Endothelial cell of umbilical vein (primary cell): ENCODE measurements at regions not wholly inside any gene's neighbourhood (a gene's known extent, or its start where the extent isn't known, plus 50 kb on each side); places are given as distances from the start of the nearest gene placed in this dataset.

ENCODE experiments used
- BruUV-seq: library from RNA; stranded (reverse); fragments of 400-500 nt; replicated peaks from 2 replicates; lab custom pipeline; 2021; lab: Mats Ljungman, UMichigan
- CTCF ChIA-PET: fragments of 300-600, 350-600 bp; sonication (Branson Sonifier 250); formaldehyde crosslinking; loops from one replicate; lab custom pipeline; 2021; ENCODE audit warnings: antibody characterized with exemption, inconsistent platforms; lab: Charles Lee
- POLR2A ChIA-PET: fragments of 300-600, 350-600 bp; sonication (Branson Sonifier 250); formaldehyde crosslinking; loops from one replicate; lab custom pipeline; 2021; ENCODE audit warnings: antibody characterized with exemption, inconsistent platforms; lab: Charles Lee
- DNase-seq: peaks from one replicate; pipeline ENCODE4 v3.0.0-alpha.2; 2011; ENCODE audit warnings: low read depth, low spot score
- FAIRE-seq: peaks from 2 replicates; lab custom pipeline; 2011; peaks lifted over from hg19 to GRCh38; lab: Jason Lieb, UNC
- H2AFZ ChIP-seq: 2 replicates; pipeline ENCODE4 v1.6.0; 2012; ENCODE audit warnings: low read depth, low read length, control low read depth, inconsistent platforms
- H3K27ac ChIP-seq: 2 replicates; pipeline ENCODE4 v1.5.1; 2011; ENCODE audit warnings: low read depth, mild to moderate bottlenecking, control low read depth, low read length, moderate library complexity; ENCODE audit not compliant: insufficient read depth
- H3K27me3 ChIP-seq, 2 experiments: 2 replicates each; pipeline versions ENCODE4 v1.6.0 to v1.6.1; 2011; ENCODE audit warnings: low read length in 2 of 2, mixed read lengths in 1 of 2; ENCODE audit not compliant: control insufficient read depth in 2 of 2, insufficient read depth in 2 of 2
- H3K36me3 ChIP-seq, 2 experiments: 2 replicates in 1 of 2; 3 replicates in 1 of 2; pipeline ENCODE4 v1.5.1; 2011; ENCODE audit warnings: low read length in 2 of 2, mild to moderate bottlenecking in 1 of 2, moderate library complexity in 1 of 2; ENCODE audit not compliant: control insufficient read depth in 2 of 2, insufficient read depth in 2 of 2; ENCODE audit errors: extremely low read depth in 1 of 2
- H3K4me1 ChIP-seq: 3 replicates; pipeline ENCODE4 v1.5.1; 2011; ENCODE audit warnings: mild to moderate bottlenecking, low read length; ENCODE audit not compliant: control insufficient read depth, insufficient read depth; ENCODE audit errors: extremely low read depth
- H3K4me2 ChIP-seq: 2 replicates; pipeline ENCODE4 v1.6.1; 2011; ENCODE audit warnings: low read length, control low read depth, mixed read lengths; ENCODE audit not compliant: insufficient read depth
- H3K4me3 ChIP-seq, 3 experiments: fragments of 200-600 bp in 1 of 3; sonication (generic), shearing (Covaris generic) in 1 of 3; replicated peaks in 1 of 3; 2 replicates each; pipeline ENCODE4 v1.5.1; 2011 to 2016; ENCODE audit warnings: control low read depth in 3 of 3, low read length in 3 of 3, mild to moderate bottlenecking in 2 of 3, inconsistent platforms in 1 of 3, low read depth in 1 of 3, moderate library complexity in 1 of 3; ENCODE audit not compliant: insufficient read depth in 1 of 3
- H3K79me2 ChIP-seq: 2 replicates; pipeline ENCODE4 v1.6.0; 2012; ENCODE audit warnings: low read length, inconsistent platforms; ENCODE audit not compliant: control insufficient read depth, insufficient read depth
- H3K9ac ChIP-seq: replicated peaks from 2 replicates; pipeline ENCODE3; 2011; ENCODE audit warnings: low read length, control low read depth; ENCODE audit not compliant: insufficient read depth; ENCODE audit errors: extremely low read depth
- H3K9me1 ChIP-seq: replicated peaks from 3 replicates; pipeline ENCODE4 v1.6.0; 2011; ENCODE audit warnings: mild to moderate bottlenecking, low read length; ENCODE audit not compliant: control insufficient read depth, insufficient read depth; ENCODE audit errors: extremely low read depth
- H3K9me3 ChIP-seq: replicated peaks from 2 replicates; pipeline ENCODE4 v1.5.1; 2012; ENCODE audit warnings: low read length, inconsistent platforms; ENCODE audit not compliant: control insufficient read depth, insufficient read depth
- H4K20me1 ChIP-seq: replicated peaks from 2 replicates; pipeline ENCODE3; 2011; ENCODE audit warnings: mild to moderate bottlenecking, low read length; ENCODE audit not compliant: control insufficient read depth, insufficient read depth; ENCODE audit errors: extremely low read depth
- EZH2 ChIP-seq: IDR thresholded peaks from 2 replicates; pipeline ENCODE4 v1.6.1; 2012; ENCODE audit warnings: borderline replicate concordance, low read depth, mild to moderate bottlenecking, moderate library complexity, low read length, inconsistent platforms; ENCODE audit not compliant: severe bottlenecking
- FOS ChIP-seq: IDR thresholded peaks from 2 replicates; pipeline ENCODE4 v1.6.1; 2011; ENCODE audit warnings: mild to moderate bottlenecking, low read length, moderate library complexity, borderline replicate concordance; ENCODE audit not compliant: insufficient read depth
- GATA2 ChIP-seq: IDR thresholded peaks from 2 replicates; pipeline ENCODE4 v1.7.0; 2011; ENCODE audit warnings: low read depth, mild to moderate bottlenecking, moderate library complexity, mixed read lengths, low read length; ENCODE audit not compliant: insufficient read length, insufficient read depth
- JUN ChIP-seq: IDR thresholded peaks from 2 replicates; pipeline ENCODE4 v1.6.1; 2011; ENCODE audit warnings: borderline replicate concordance, low read depth; ENCODE audit not compliant: insufficient read length, insufficient read depth
- MAX ChIP-seq: IDR thresholded peaks from 2 replicates; pipeline ENCODE4 v1.6.1; 2011; ENCODE audit not compliant: insufficient read depth, insufficient read length
- MYC ChIP-seq: IDR thresholded peaks from one replicate; pipeline ENCODE4 v1.6.1; 2011; ENCODE audit warnings: mild to moderate bottlenecking, low read depth, low read length
- POLR2A ChIP-seq: IDR thresholded peaks from 2 replicates; pipeline ENCODE4 v1.6.1; 2012; ENCODE audit warnings: low read depth, mild to moderate bottlenecking, control low read depth, low read length
- POLR2AphosphoS5 ChIP-seq: IDR thresholded peaks from 2 replicates; pipeline ENCODE4 v1.6.1; 2012; ENCODE audit warnings: low read depth, mild to moderate bottlenecking, control low read depth, low read length, moderate library complexity; ENCODE audit not compliant: insufficient read depth
- dilution Hi-C: fragments of 300-500 bp; cut with MboI; formaldehyde crosslinking; loops from one replicate; pipeline ENCODE4 v1.15.0; 2019; ENCODE audit warnings: low sequenced_read_pairs; ENCODE audit not compliant: extremely low pct_ligation_motif_present
- intact Hi-C: fragments of 100-400 bp; cut with micrococcal nuclease; formaldehyde crosslinking; loops from one replicate; pipeline ENCODE4 v1.10.0; 2022
- TF ChIP-seq, protein P1 (sequence below), 2 donors: IDR thresholded peaks; 1 replicate in 1 of 2; 2 replicates in 1 of 2; pipeline ENCODE4 v1.5.1; 2011; ENCODE audit warnings: low read length in 2 of 2, mild to moderate bottlenecking in 2 of 2, moderate library complexity in 2 of 2, control low read depth in 1 of 2, inconsistent platforms in 1 of 2, low read depth in 1 of 2; ENCODE audit not compliant: insufficient read depth in 1 of 2; ENCODE audit errors: extremely low read depth in 1 of 2

GRCh38 chr16:72425571-72426341, 253.8 kb upstream of the PMFBP1 start:
- no peak for FAIRE-seq
- ChIA-PET POLR2A (no interaction called here), CTCF (no interaction called here)
- Histone ChIP-seq H3K27ac (no peak overlapping the region), H3K36me3 (no peaks in the 10 kb centered on the region), H3K27me3 (no peaks in the 10 kb centered on the region), H3K4me1 (no peaks in the 10 kb centered on the region), H3K4me3 (no peak overlapping the region), H3K79me2 (no peaks in the 10 kb centered on the region), H3K4me2 (no peak overlapping the region), H4K20me1 (no peaks in the 10 kb centered on the region), H3K9me1 (no peaks in the 10 kb centered on the region), H2AFZ (no peak overlapping the region), H3K9ac (no peak overlapping the region), H3K9me3 (no peaks in the 10 kb centered on the region)
- no peak for DNase-seq
- no peak for TF ChIP-seq GATA2
- no peak for TF ChIP-seq MYC
- no peak for TF ChIP-seq FOS
- TF ChIP-seq EZH2, result no peak
- no peak for TF ChIP-seq POLR2A
- TF ChIP-seq POLR2AphosphoS5, result no peak
- TF ChIP-seq MAX, result no peak
- TF ChIP-seq, protein P1, sequence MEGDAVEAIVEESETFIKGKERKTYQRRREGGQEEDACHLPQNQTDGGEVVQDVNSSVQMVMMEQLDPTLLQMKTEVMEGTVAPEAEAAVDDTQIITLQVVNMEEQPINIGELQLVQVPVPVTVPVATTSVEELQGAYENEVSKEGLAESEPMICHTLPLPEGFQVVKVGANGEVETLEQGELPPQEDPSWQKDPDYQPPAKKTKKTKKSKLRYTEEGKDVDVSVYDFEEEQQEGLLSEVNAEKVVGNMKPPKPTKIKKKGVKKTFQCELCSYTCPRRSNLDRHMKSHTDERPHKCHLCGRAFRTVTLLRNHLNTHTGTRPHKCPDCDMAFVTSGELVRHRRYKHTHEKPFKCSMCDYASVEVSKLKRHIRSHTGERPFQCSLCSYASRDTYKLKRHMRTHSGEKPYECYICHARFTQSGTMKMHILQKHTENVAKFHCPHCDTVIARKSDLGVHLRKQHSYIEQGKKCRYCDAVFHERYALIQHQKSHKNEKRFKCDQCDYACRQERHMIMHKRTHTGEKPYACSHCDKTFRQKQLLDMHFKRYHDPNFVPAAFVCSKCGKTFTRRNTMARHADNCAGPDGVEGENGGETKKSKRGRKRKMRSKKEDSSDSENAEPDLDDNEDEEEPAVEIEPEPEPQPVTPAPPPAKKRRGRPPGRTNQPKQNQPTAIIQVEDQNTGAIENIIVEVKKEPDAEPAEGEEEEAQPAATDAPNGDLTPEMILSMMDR (IDR thresholded peaks at IDR 0.05; ENCODE audit: extremely low read depth in 1 of 2, insufficient read depth in 1 of 2, low read depth in 1 of 2, low read length in 2 of 2), result no peak
- no peak for TF ChIP-seq JUN
- BruUV-seq, result no TSS peak
- intact Hi-C loops, result no loop called here
- dilution Hi-C loops, result no loop called here
